HL-60 (cell line): ENCODE measurements at regions not wholly inside any gene's neighbourhood (a gene's known extent, or its start where the extent isn't known, plus 50 kb on each side); places are given as distances from the start of the nearest gene placed in this dataset.

Experiments used
- GABPA ChIP-seq: IDR thresholded peaks from 2 replicates; pipeline ENCODE4 v1.6.1; 2012; ENCODE audit warnings: low read depth
- POLR2AphosphoS5 ChIP-seq: IDR thresholded peaks from 2 replicates; pipeline ENCODE4 v1.6.1; 2012; ENCODE audit warnings: low read depth
- TF ChIP-seq, protein P1 (sequence below): IDR thresholded peaks from one replicate; pipeline ENCODE4 v1.5.1; 2011; ENCODE audit warnings: low read length, control low read depth, inconsistent platforms; ENCODE audit not compliant: insufficient read depth
- TF ChIP-seq, protein P2 (sequence below): IDR thresholded peaks from 2 replicates; pipeline ENCODE4 v1.6.1; 2012; ENCODE audit warnings: low read depth; ENCODE audit not compliant: insufficient replicate concordance

DNA sequence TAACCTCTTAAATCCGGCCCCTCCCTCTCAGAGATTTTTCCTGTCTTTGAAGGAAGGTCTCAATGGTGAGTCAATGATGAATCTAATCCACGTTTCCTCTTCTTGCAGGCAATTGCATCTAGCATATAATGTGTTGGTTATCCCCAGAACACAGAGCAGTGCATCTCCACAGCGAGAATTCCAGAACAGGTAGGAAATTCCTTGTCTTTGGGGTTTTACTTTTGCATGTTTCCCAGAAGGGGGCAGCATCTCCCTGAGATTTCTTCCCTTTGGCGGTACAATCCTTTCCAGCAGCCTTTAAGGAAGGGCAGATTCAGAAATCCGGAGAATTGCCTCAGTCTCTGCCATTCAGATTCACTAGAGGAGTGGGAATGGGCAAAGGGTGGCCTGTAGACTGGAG, 128.0 kb downstream of the KCNA5 start:
- TF ChIP-seq POLR2AphosphoS5 (no peak), GABPA (no peak)
- TF ChIP-seq, protein P1, sequence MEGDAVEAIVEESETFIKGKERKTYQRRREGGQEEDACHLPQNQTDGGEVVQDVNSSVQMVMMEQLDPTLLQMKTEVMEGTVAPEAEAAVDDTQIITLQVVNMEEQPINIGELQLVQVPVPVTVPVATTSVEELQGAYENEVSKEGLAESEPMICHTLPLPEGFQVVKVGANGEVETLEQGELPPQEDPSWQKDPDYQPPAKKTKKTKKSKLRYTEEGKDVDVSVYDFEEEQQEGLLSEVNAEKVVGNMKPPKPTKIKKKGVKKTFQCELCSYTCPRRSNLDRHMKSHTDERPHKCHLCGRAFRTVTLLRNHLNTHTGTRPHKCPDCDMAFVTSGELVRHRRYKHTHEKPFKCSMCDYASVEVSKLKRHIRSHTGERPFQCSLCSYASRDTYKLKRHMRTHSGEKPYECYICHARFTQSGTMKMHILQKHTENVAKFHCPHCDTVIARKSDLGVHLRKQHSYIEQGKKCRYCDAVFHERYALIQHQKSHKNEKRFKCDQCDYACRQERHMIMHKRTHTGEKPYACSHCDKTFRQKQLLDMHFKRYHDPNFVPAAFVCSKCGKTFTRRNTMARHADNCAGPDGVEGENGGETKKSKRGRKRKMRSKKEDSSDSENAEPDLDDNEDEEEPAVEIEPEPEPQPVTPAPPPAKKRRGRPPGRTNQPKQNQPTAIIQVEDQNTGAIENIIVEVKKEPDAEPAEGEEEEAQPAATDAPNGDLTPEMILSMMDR: peak; percentile 3
- TF ChIP-seq, protein P2, sequence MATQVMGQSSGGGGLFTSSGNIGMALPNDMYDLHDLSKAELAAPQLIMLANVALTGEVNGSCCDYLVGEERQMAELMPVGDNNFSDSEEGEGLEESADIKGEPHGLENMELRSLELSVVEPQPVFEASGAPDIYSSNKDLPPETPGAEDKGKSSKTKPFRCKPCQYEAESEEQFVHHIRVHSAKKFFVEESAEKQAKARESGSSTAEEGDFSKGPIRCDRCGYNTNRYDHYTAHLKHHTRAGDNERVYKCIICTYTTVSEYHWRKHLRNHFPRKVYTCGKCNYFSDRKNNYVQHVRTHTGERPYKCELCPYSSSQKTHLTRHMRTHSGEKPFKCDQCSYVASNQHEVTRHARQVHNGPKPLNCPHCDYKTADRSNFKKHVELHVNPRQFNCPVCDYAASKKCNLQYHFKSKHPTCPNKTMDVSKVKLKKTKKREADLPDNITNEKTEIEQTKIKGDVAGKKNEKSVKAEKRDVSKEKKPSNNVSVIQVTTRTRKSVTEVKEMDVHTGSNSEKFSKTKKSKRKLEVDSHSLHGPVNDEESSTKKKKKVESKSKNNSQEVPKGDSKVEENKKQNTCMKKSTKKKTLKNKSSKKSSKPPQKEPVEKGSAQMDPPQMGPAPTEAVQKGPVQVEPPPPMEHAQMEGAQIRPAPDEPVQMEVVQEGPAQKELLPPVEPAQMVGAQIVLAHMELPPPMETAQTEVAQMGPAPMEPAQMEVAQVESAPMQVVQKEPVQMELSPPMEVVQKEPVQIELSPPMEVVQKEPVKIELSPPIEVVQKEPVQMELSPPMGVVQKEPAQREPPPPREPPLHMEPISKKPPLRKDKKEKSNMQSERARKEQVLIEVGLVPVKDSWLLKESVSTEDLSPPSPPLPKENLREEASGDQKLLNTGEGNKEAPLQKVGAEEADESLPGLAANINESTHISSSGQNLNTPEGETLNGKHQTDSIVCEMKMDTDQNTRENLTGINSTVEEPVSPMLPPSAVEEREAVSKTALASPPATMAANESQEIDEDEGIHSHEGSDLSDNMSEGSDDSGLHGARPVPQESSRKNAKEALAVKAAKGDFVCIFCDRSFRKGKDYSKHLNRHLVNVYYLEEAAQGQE: no peak
